HUES6 (cell line): ENCODE measurements at regions not wholly inside any gene's neighbourhood (a gene's known extent, or its start where the extent isn't known, plus 50 kb on each side); places are given as distances from the start of the nearest gene placed in this dataset.

Experiments
- H3K27ac ChIP-seq: 2 replicates; pipeline ENCODE4 v1.7.0; 2013; ENCODE audit warnings: low read depth, mild to moderate bottlenecking, low read length, inconsistent platforms
- H3K27me3 ChIP-seq: 2 replicates; pipeline ENCODE4 v1.6.1; 2013; ENCODE audit warnings: low read length; ENCODE audit not compliant: control insufficient read depth, insufficient read depth
- H3K36me3 ChIP-seq: 2 replicates; pipeline ENCODE4 v1.6.1; 2013; ENCODE audit warnings: low read length; ENCODE audit not compliant: control insufficient read depth, insufficient read depth
- H3K4me1 ChIP-seq: 2 replicates; pipeline ENCODE4 v1.6.1; 2013; ENCODE audit warnings: low read length; ENCODE audit not compliant: control insufficient read depth, insufficient read depth
- H3K4me3 ChIP-seq: 2 replicates; pipeline ENCODE4 v1.5.1; 2013; ENCODE audit warnings: low read depth, low read length
- H3K9ac ChIP-seq: one replicate; pipeline ENCODE4 v1.6.1; 2013; ENCODE audit warnings: mild to moderate bottlenecking, low read length
- H3K9me3 ChIP-seq: 2 replicates; pipeline ENCODE4 v1.6.1; 2013; ENCODE audit warnings: low read depth, low read length; ENCODE audit not compliant: control insufficient read depth, insufficient read depth

GRCh38 chr1:235025422-235025984 lies 103.1 kb downstream of the TOMM20 start:
- Histone ChIP-seq H3K27ac (no peak overlapping the region), H3K4me1 (peaks cover 13% of the 10 kb centered on the region), H3K9me3 (peaks cover 14% of the 10 kb centered on the region), H3K4me3 (no peak overlapping the region), H3K36me3 (no peaks in the 10 kb centered on the region), H3K27me3 (no peaks in the 10 kb centered on the region), H3K9ac (no peak overlapping the region)

GRCh38 chr1:235024711-235025421 lies 103.8 kb downstream of the TOMM20 start:
- Histone ChIP-seq H3K4me3 (no peak overlapping the region), H3K4me1 (peaks cover 13% of the 10 kb centered on the region), H3K27me3 (no peaks in the 10 kb centered on the region), H3K36me3 (no peaks in the 10 kb centered on the region), H3K9me3 (peaks cover 14% of the 10 kb centered on the region), H3K9ac (no peak overlapping the region), H3K27ac (no peak overlapping the region)

DNA sequence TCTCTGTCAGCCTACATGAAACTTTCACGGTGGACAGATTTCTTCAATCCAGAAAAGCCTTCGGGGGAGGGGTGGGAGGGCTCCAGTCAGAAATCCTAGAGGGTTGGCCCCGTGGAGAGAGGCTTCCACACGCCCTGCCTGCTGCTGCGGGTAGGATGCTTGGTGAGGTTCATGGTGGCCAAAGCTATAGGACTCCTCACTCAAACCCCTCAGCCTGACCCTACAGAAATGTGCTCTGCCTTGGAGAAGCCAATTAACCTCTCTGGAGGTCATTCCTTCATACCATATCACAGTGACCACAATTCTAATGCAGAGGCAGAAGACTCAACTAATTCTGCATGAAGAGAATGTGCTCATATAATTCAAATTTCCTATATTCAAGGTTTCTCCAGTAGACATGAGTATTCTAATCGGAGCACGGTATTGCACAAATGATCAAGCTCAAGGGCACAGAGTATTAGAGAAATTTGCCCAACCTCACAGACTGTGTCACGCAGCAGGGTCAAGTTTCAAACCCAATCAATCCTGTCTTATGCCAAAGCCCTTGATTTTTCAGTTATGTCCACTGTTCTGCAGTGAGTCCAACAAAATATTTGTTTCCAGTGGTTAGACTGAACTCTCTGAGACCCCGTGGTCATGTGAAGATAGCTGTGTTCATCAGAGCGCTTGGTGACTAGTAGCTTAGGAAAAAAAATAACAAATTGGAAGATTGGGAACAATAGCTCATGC lies 104.8 kb downstream of the TOMM20 start:
- Histone ChIP-seq H3K27me3 (no peaks in the 10 kb centered on the region), H3K36me3 (no peaks in the 10 kb centered on the region), H3K27ac (no peak overlapping the region), H3K4me3 (no peak overlapping the region), H3K4me1 (peaks cover 13% of the 10 kb centered on the region), H3K9ac (no peak overlapping the region), H3K9me3 (peaks cover 14% of the 10 kb centered on the region)

DNA sequence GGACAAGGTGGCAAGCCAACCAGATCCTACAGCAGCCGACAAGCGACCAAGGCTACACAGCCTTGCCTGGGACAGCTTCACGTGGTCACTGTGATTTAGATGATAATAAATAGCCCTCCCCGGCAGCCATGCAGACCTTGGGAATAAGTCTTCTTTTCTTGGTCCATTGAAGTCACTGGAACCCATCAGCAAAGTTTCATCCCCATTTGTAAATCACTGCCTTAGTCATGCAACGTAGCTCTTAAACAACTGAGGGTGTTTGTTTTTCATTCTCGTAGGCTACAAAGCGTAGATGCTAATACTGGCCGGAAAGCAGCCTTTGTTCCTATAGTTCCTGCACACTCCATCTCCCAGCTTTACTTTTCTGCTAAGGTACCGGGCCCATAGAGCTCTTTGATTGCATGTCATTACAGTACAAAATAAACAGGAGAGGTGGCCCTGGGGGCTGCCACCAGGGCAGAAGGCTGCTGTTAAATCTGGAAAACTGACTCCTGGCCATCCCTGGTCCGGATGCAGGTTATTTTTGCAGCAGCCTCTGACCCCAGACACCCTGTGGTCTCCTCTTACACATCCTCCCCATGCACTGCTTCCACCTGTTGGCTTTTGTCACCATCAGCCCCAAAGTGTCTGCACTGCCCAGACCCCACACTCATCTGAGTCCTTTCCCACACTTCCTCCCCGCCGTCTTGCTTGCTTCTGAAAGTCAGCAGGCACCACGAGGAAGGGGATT lies 105.5 kb downstream of the TOMM20 start:
- Histone ChIP-seq H3K9ac (no peak overlapping the region), H3K27ac (no peak overlapping the region), H3K36me3 (no peaks in the 10 kb centered on the region), H3K27me3 (no peaks in the 10 kb centered on the region), H3K4me3 (no peak overlapping the region), H3K9me3 (peaks cover 17% of the 10 kb centered on the region), H3K4me1 (peaks cover 13% of the 10 kb centered on the region)

DNA sequence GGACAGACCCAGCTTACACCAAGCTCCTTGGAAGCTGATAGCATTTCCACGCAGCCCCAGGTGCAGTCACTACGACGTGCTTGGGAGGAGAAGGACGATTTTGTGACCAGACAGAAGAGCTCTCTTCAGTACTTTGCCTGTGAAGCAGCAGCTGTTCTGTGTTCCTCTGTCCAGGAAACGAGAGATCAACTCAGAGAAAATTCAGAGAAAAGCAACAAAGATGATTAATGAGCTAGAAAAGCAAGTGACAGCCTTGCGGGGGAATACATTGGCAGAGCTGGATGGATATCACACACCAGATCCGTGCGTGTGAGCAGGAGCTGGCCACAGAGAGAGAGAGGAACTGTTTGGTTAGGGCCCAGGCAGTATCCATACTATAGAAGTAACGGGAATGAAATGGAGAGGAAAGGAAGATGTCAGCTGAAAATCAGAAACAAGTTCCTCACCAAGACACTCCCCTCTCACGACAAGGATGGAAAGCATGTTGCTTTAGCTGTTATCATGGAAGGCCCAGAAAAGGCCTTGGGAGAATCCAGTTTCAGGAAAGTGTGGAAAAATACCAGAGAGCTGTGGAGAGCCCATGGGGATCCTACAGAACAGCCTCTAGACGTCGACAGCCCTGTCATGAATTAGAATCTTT lies 106.2 kb downstream of the TOMM20 start:
- peaks cover 13% of the 10 kb centered on the region for H3K9me3 ChIP-seq
- H3K4me1 ChIP-seq, result peaks cover 13% of the 10 kb centered on the region
- H3K27ac ChIP-seq, result no peak overlapping the region
- no peak overlapping the region for H3K9ac ChIP-seq
- no peak overlapping the region for H3K4me3 ChIP-seq
- no peaks in the 10 kb centered on the region for H3K27me3 ChIP-seq
- no peaks in the 10 kb centered on the region for H3K36me3 ChIP-seq

GRCh38 chr1:235021815-235022214 lies 106.8 kb downstream of the TOMM20 start:
- no peak overlapping the region for H3K4me3 ChIP-seq
- peaks cover 9% of the 10 kb centered on the region; the same call in 1 of the 2 replicates for H3K9me3 ChIP-seq
- no peaks in the 10 kb centered on the region for H3K36me3 ChIP-seq
- no peak overlapping the region for H3K9ac ChIP-seq
- H3K27me3 ChIP-seq, result no peaks in the 10 kb centered on the region
- peaks cover 13% of the 10 kb centered on the region for H3K4me1 ChIP-seq
- no peak overlapping the region for H3K27ac ChIP-seq

DNA sequence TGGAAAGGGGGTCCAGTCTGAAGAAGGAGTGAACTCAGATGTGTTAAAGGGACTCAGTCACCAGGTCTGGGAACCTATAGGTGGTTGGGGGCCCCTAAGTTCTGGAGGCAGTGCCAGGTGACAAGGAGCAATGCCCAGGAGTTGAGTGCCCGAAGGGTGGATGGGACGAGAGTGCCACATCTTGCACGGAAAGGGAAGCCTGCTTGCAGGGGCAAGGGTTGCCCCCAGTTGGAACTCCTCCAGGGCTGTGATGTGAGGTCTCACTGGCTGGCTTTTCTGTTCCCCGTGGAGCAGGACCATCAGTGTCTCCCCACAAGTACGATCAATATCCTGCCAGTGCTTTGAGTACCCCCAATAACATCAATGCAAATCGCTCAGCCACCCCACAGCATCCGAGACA lies 107.3 kb downstream of the TOMM20 start:
- H3K27me3 ChIP-seq, result no peaks in the 10 kb centered on the region
- peaks cover 13% of the 10 kb centered on the region for H3K4me1 ChIP-seq
- H3K4me3 ChIP-seq, result no peak overlapping the region
- no peaks in the 10 kb centered on the region for H3K36me3 ChIP-seq
- no peak overlapping the region for H3K27ac ChIP-seq
- no peak overlapping the region for H3K9ac ChIP-seq
- peaks cover 8% of the 10 kb centered on the region; the same call in 1 of the 2 replicates for H3K9me3 ChIP-seq

- no peak overlapping the region for H3K9ac ChIP-seq
- H3K9me3 ChIP-seq, result peaks cover 8% of the 10 kb centered on the region; the same call in 1 of the 2 replicates
- no peak overlapping the region for H3K4me3 ChIP-seq
- no peaks in the 10 kb centered on the region for H3K36me3 ChIP-seq
- no peak overlapping the region for H3K27ac ChIP-seq
- no peaks in the 10 kb centered on the region for H3K27me3 ChIP-seq
- peaks cover 17% of the 10 kb centered on the region for H3K4me1 ChIP-seq
These were observed 108.7 kb downstream of the TOMM20 start for GRCh38 chr1:235019961-235020360.

DNA sequence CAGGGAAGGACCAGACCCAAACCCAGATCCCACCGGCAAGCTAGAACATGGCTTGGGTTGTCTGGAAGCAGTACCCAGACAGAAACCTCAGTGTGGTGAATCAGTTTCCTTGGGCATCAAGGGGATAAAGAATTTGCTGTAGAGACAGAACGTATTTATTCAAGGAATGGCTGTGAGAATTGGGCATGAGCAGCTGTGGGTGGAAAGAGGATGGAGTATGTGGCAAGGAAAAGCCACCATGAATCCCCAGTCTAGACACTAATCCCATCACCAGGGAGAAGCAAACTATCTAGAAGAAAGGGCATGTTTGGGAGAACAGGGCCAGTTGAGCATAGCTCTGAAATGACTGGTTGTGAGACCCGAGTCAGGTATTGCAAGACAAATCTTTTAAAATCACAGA lies 109.2 kb downstream of the TOMM20 start:
- peaks cover 8% of the 10 kb centered on the region; the same call in 1 of the 2 replicates for H3K9me3 ChIP-seq
- no peaks in the 10 kb centered on the region for H3K36me3 ChIP-seq
- no peak overlapping the region for H3K9ac ChIP-seq
- H3K27me3 ChIP-seq, result no peaks in the 10 kb centered on the region
- no peak overlapping the region for H3K4me3 ChIP-seq
- peaks cover 17% of the 10 kb centered on the region for H3K4me1 ChIP-seq
- no peak overlapping the region for H3K27ac ChIP-seq

- Histone ChIP-seq H3K27ac (no peak overlapping the region), H3K4me3 (no peak overlapping the region), H3K9ac (no peak overlapping the region), H3K27me3 (no peaks in the 10 kb centered on the region), H3K4me1 (peaks cover 17% of the 10 kb centered on the region), H3K36me3 (no peaks in the 10 kb centered on the region), H3K9me3 (peaks cover 8% of the 10 kb centered on the region; the same call in 1 of the 2 replicates)
These were observed 109.8 kb downstream of the TOMM20 start for GRCh38 chr1:235018720-235019444.
